ENCODE measurements at regions not wholly inside any gene's neighbourhood (a gene's known extent, or its start where the extent isn't known, plus 50 kb on each side); places are given as distances from the start of the nearest gene placed in this dataset.

DNA sequence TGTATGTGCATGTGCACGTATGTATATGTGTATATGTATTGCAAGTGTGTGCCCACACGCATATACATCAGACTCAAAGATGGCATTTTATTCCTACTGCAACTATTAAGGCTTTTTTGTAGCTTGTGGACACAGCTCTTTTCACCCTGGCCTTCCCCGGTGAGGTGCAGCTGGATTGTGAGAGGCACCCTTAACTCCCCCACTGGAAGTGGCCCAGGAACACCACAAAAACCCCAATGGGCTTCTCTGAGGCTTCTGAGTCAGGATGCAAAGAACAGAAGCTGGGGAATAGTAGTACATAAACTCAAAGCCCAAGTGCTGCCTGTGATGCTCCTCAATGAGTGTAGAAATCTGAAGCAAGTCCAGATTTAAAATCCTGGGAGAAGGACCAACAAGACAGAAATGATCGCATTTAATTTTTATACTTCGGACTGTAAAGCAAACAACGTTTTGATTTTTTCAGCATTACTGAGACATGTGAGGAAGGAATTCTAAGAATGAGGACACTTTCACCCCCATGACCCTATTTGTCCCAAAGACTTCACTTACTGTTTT, 369.2 kb upstream of the MGMT start:
- H3K4me1 ChIP-seq: peaks cover 19% of the 10 kb centered on the region
- no peaks in the 10 kb centered on the region for H3K9me3 ChIP-seq
- H3K27ac ChIP-seq: no peak overlapping the region
- no peaks in the 10 kb centered on the region for H3K27me3 ChIP-seq
- peak; percentile 25 to 61 for DNase-seq (ENCODE audit: extremely low spot score in 2 of 2)
- no peak overlapping the region for H3K4me3 ChIP-seq
- intact Hi-C loops (cut with DNase I): loop anchor here (5.0 kb wide), 1 partner anchor 864 kb away; the partner anchor contains the start of gene EBF3
- TF ChIP-seq POLR2AphosphoS5 (IDR thresholded peaks at IDR 0.05; ENCODE audit: insufficient read depth in 1 of 2, low read depth in 1 of 2) (no peak), POLR2A (IDR thresholded peaks at IDR 0.05) (no peak)
- TF ChIP-seq, protein P1, sequence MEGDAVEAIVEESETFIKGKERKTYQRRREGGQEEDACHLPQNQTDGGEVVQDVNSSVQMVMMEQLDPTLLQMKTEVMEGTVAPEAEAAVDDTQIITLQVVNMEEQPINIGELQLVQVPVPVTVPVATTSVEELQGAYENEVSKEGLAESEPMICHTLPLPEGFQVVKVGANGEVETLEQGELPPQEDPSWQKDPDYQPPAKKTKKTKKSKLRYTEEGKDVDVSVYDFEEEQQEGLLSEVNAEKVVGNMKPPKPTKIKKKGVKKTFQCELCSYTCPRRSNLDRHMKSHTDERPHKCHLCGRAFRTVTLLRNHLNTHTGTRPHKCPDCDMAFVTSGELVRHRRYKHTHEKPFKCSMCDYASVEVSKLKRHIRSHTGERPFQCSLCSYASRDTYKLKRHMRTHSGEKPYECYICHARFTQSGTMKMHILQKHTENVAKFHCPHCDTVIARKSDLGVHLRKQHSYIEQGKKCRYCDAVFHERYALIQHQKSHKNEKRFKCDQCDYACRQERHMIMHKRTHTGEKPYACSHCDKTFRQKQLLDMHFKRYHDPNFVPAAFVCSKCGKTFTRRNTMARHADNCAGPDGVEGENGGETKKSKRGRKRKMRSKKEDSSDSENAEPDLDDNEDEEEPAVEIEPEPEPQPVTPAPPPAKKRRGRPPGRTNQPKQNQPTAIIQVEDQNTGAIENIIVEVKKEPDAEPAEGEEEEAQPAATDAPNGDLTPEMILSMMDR (IDR thresholded peaks at IDR 0.05): no peak
- no peaks in the 10 kb centered on the region for H3K36me3 ChIP-seq

DNA sequence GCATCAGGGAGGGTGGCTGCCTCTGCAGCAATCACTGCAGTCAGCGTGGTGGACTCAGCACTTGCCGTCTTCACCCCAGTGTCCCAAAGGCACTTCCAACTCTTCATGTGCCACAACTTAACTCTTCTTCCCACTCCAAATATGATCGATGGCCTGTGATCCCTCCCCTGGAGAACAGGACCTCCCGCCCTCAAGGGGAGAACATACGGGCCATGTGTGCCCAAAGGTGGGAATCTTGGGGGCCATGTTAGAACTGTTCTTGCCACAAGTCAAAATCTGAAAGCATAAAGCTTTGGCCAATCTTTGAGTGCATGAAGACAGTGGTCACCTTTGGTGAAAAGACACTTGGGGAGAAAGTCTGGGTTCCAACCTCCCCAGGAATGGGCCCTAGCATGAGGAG, 368.5 kb upstream of the MGMT start:
- peaks cover 19% of the 10 kb centered on the region for H3K4me1 ChIP-seq
- no peak overlapping the region for H3K4me3 ChIP-seq
- no peak for TF ChIP-seq POLR2A (IDR thresholded peaks at IDR 0.05)
- TF ChIP-seq POLR2AphosphoS5 (IDR thresholded peaks at IDR 0.05; ENCODE audit: insufficient read depth in 1 of 2, low read depth in 1 of 2): no peak
- TF ChIP-seq, protein P1 (IDR thresholded peaks at IDR 0.05): no peak
- intact Hi-C loops (cut with DNase I): loop anchor here (5.0 kb wide), 1 partner anchor 864 kb away; the partner anchor contains the start of gene EBF3
- no peaks in the 10 kb centered on the region for H3K9me3 ChIP-seq
- no peak overlapping the region for H3K27ac ChIP-seq
- no peaks in the 10 kb centered on the region for H3K36me3 ChIP-seq
- DNase-seq (ENCODE audit: extremely low spot score in 2 of 2): peak in 1 of 2 donors; percentile 84
- no peaks in the 10 kb centered on the region for H3K27me3 ChIP-seq

DNA sequence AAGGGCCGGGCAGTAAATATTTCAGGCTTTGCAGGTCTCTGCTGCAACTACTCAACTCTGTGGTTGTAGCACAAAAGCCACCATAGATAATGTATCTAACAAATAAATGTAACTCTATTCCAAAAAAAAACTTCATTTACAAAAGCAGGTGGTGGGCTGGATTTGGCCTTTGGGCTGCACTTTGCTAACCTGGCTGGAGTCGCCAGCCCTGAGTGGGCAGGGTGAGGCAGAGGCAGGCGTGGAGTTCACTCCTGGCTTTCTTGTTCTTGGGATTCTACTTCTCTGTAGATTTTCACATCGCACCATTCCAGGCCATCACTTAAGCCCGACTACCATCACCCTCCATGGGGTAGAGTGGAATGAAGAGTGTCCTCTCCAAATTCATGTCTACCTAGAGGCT, 367.6 kb upstream of the MGMT start:
- TF ChIP-seq POLR2A (IDR thresholded peaks at IDR 0.05) (no peak), POLR2AphosphoS5 (IDR thresholded peaks at IDR 0.05; ENCODE audit: insufficient read depth in 1 of 2, low read depth in 1 of 2) (no peak)
- TF ChIP-seq, protein P1 (IDR thresholded peaks at IDR 0.05): no peak
- no peaks in the 10 kb centered on the region for H3K36me3 ChIP-seq
- peaks cover 19% of the 10 kb centered on the region for H3K4me1 ChIP-seq
- no peak overlapping the region for H3K4me3 ChIP-seq
- H3K27ac ChIP-seq: no peak overlapping the region
- intact Hi-C loops (cut with DNase I): loop anchor here (5.0 kb wide), 1 partner anchor 863 kb away; the partner anchor contains the start of gene EBF3
- no peak for DNase-seq (ENCODE audit: extremely low spot score in 2 of 2)
- H3K27me3 ChIP-seq: no peaks in the 10 kb centered on the region
- H3K9me3 ChIP-seq: no peaks in the 10 kb centered on the region

DNA sequence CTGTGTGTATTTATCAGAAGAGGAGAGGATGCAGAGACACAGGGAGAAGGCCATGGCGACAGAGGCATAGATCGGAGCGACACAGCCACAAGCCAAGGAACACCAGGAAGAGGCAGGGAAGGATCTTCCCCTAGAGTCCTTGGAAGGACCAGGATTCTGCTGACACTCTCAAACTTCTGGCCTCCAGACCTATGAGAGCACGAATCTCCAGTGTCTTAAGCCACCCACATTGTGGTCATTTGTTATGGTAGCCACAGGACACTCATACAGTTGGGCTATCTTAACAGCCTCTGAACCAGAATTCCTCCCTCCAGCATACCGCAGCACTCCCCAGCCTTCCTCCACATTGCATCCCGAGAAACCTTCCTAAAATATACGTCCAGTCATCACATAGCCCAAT, 367.0 kb upstream of the MGMT start:
- no peak overlapping the region for H3K27ac ChIP-seq
- peak; percentile 58 to 60 for DNase-seq (ENCODE audit: extremely low spot score in 2 of 2)
- intact Hi-C loops (cut with DNase I): loop anchor here (5.0 kb wide), 1 partner anchor 862 kb away; the partner anchor contains the start of gene EBF3
- H3K9me3 ChIP-seq: no peaks in the 10 kb centered on the region
- no peaks in the 10 kb centered on the region for H3K36me3 ChIP-seq
- TF ChIP-seq, protein P1 (IDR thresholded peaks at IDR 0.05): no peak
- TF ChIP-seq POLR2A (IDR thresholded peaks at IDR 0.05) (no peak), POLR2AphosphoS5 (IDR thresholded peaks at IDR 0.05; ENCODE audit: insufficient read depth in 1 of 2, low read depth in 1 of 2) (no peak)
- no peak overlapping the region for H3K4me3 ChIP-seq
- peaks cover 19% of the 10 kb centered on the region for H3K4me1 ChIP-seq
- no peaks in the 10 kb centered on the region for H3K27me3 ChIP-seq

DNA sequence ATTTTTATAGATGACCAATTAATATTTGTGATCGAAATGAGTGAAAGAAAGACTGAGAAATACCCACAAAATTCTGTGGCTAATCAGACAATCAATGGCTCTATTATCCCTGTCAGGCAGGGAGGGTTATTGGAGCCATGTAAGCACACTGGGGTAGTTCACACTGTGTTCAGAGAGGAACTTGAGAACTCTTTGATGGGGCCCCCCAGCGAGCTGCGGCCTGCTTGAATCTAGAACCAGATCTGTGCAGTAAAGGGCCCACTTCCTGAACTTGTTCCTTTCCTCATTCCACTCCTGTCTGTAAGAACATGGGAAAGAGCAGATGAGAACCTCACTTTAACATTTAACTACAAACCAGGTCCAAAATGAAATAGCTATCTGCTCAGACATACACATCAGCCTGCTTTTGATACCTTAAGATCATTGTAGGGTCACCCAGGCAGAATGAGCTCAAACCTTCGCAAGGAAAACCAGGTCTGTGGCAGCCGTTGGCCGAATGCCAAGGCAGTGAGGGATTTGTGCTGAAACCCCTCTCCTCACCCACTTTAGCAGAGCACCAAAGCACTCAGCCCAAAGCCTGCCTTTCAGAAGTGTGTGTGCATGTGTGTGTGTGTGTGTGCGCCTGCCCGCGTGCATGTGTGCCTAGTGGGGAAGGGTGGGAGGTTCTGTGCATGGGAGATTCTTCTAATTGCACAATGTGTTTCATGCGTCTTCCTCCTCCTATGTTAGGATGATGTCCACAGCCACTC, 365.6 kb upstream of the MGMT start:
- H3K27ac ChIP-seq: no peak overlapping the region
- no peak overlapping the region for H3K4me3 ChIP-seq
- TF ChIP-seq POLR2AphosphoS5 (IDR thresholded peaks at IDR 0.05; ENCODE audit: insufficient read depth in 1 of 2, low read depth in 1 of 2): no peak
- TF ChIP-seq, protein P1 (IDR thresholded peaks at IDR 0.05): no peak
- no peak for TF ChIP-seq POLR2A (IDR thresholded peaks at IDR 0.05)
- H3K36me3 ChIP-seq: no peaks in the 10 kb centered on the region
- DNase-seq (ENCODE audit: extremely low spot score in 2 of 2): peak in 1 of 2 donors; percentile 75
- H3K9me3 ChIP-seq: no peaks in the 10 kb centered on the region
- no peaks in the 10 kb centered on the region for H3K27me3 ChIP-seq
- peaks cover 14% of the 10 kb centered on the region for H3K4me1 ChIP-seq
- intact Hi-C loops (cut with DNase I): no loop called here
